ENCODE measurements at regions not wholly inside any gene's neighbourhood (a gene's known extent, or its start where the extent isn't known, plus 50 kb on each side); places are given as distances from the start of the nearest gene placed in this dataset.
"Not testable (repeated sequence)": the region's sequence is repeated elsewhere in the genome, so short reads cannot be mapped to it uniquely, and the experiment has no call there.

- ATAC-seq (no peak), DNase-seq (ENCODE audit: low spot score) (no peak)
Measured at GRCh38 chr5:42235837-42236236, 187.4 kb upstream of the GHR start.

GRCh38 chr5:42241636-42242035 is 181.6 kb upstream of the GHR start:
- no peak for ATAC-seq
- no peak for DNase-seq (ENCODE audit: low spot score)

- ATAC-seq = no peak
- no peak for DNase-seq (ENCODE audit: low spot score)
Measured at GRCh38 chr5:42242210-42242609, 181.0 kb upstream of the GHR start.

- no peak for ATAC-seq
Measured at GRCh38 chr5:42242881-42243485, 180.3 kb upstream of the GHR start.

GRCh38 chr5:42252306-42252705 is 170.9 kb upstream of the GHR start:
- DNase-seq (ENCODE audit: low spot score) (no peak), ATAC-seq (no peak)

More at GRCh38 chr5:42242881-42243485, 180.3 kb upstream of the GHR start:
- no peak for DNase-seq (ENCODE audit: low spot score)

GRCh38 chr5:42259914-42260313 is 163.3 kb upstream of the GHR start:
- DNase-seq (ENCODE audit: low spot score) = not testable (repeated sequence)

GRCh38 chr5:42267091-42267490 is 156.1 kb upstream of the GHR start:
- DNase-seq (ENCODE audit: low spot score) (no peak), ATAC-seq (no peak)

More at GRCh38 chr5:42259914-42260313, 163.3 kb upstream of the GHR start:
- not testable (repeated sequence) for ATAC-seq

GRCh38 chr5:42268170-42268569 is 155.1 kb upstream of the GHR start:
- ATAC-seq = not testable (repeated sequence)

GRCh38 chr5:42268630-42269029 is 154.6 kb upstream of the GHR start:
- ATAC-seq = no peak
- DNase-seq (ENCODE audit: low spot score) = no peak

More at GRCh38 chr5:42268170-42268569, 155.1 kb upstream of the GHR start:
- not testable (repeated sequence) for DNase-seq (ENCODE audit: low spot score)

GRCh38 chr5:42270771-42271170 is 152.5 kb upstream of the GHR start:
- no peak for ATAC-seq
- DNase-seq (ENCODE audit: low spot score) = no peak

GRCh38 chr5:42274913-42275312 is 148.3 kb upstream of the GHR start:
- no peak for DNase-seq (ENCODE audit: low spot score)
- ATAC-seq = no peak

GRCh38 chr5:42277293-42277692 is 145.9 kb upstream of the GHR start:
- ATAC-seq = no peak
- no peak for DNase-seq (ENCODE audit: low spot score)

- DNase-seq (ENCODE audit: low spot score) = no peak
- no peak for ATAC-seq
Measured at GRCh38 chr5:42284584-42284983, 138.7 kb upstream of the GHR start.

- ATAC-seq (no peak), DNase-seq (ENCODE audit: low spot score) (no peak)
Measured at GRCh38 chr5:42285230-42285629, 138.0 kb upstream of the GHR start.

- ATAC-seq (no peak), DNase-seq (ENCODE audit: low spot score) (no peak)
Measured at GRCh38 chr5:42300496-42300895, 122.7 kb upstream of the GHR start.

- DNase-seq (ENCODE audit: low spot score) = no peak
Measured at GRCh38 chr5:42301349-42301748, 121.9 kb upstream of the GHR start.

GRCh38 chr5:42302186-42302585 is 121.1 kb upstream of the GHR start:
- no peak for ATAC-seq
- no peak for DNase-seq (ENCODE audit: low spot score)

More at GRCh38 chr5:42301349-42301748, 121.9 kb upstream of the GHR start:
- no peak for ATAC-seq

- ATAC-seq (no peak), DNase-seq (ENCODE audit: low spot score) (no peak)
Measured at GRCh38 chr5:42306287-42306686, 117.0 kb upstream of the GHR start.

GRCh38 chr5:42309865-42310264 is 113.4 kb upstream of the GHR start:
- ATAC-seq = no peak

GRCh38 chr5:42315214-42315613 is 108.0 kb upstream of the GHR start:
- ATAC-seq (no peak), DNase-seq (ENCODE audit: low spot score) (no peak)

More at GRCh38 chr5:42309865-42310264, 113.4 kb upstream of the GHR start:
- DNase-seq (ENCODE audit: low spot score) = no peak

GRCh38 chr5:42317575-42317974 is 105.7 kb upstream of the GHR start:
- DNase-seq (ENCODE audit: low spot score) (no peak), ATAC-seq (no peak)

- DNase-seq (ENCODE audit: low spot score); ATAC-seq: not testable (repeated sequence)
Measured at GRCh38 chr5:42319546-42319945, 103.7 kb upstream of the GHR start.

GRCh38 chr5:42321785-42322184 is 101.5 kb upstream of the GHR start:
- ATAC-seq (no peak), DNase-seq (ENCODE audit: low spot score) (no peak)

Data from left lobe of liver (tissue), 2 donors.